ENCODE measurements at regions not wholly inside any gene's neighbourhood (a gene's known extent, or its start where the extent isn't known, plus 50 kb on each side); places are given as distances from the start of the nearest gene placed in this dataset.

DNA sequence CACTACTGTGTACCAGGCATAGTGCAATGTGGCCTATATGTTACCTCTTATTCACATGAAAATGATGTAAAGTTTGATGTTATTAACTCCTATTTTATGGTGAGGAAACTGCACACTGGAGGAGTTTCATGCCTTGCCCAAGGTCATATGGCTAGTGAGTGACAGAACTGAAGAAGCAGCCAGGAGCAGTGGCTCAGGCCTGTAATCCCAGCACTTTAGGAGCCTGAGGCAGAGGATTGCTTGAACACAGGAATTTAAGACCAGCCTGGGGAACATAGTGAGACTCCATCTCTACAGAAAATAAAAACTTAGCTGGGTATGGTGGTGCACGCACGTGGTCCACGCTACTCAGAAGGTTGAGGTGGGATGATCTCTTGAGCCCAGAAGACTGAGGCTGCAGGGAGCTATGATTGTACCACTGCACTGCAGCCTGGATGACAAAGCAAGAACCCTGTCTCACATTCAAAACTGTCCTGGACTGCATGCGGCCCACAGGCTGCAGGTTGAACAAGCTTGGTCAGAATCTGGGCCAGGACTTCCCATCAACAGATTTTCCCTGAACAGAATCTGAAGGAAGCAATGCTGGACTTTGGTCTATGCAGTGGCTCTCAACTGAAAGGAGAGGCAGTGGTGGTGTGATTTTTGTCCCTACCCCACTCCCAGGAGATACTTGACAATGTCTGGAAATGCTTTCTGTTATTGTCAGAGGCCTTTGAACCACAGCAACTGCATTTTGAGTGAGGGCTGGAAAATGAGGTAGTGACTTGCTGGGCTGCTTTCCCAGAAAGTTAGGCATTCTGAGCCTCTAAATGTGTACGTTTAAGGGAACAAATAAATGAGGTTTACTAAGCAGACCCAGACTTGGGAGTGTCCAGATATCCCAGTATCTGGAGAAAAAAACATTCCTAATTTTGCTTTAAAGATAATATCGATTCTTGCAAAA is 479.5 kb downstream of the TMEM114 start:
- no peak for TF ChIP-seq POLR2A (IDR thresholded peaks at IDR 0.05)
- no peak for TF ChIP-seq CTCF (IDR thresholded peaks at IDR 0.05)
